Upper lobe of left lung (tissue), 4 donors: ENCODE measurements at regions not wholly inside any gene's neighbourhood (a gene's known extent, or its start where the extent isn't known, plus 50 kb on each side); places are given as distances from the start of the nearest gene placed in this dataset.

Source experiments
- CTCF ChIP-seq, 6 experiments: fragments of 450-650 bp in 4 of 6; fragments of 200-600 bp in 2 of 6; sonication (generic) in 2 of 6; IDR thresholded peaks; one replicate each; pipeline ENCODE4 v1.5.1; 2016 to 2019; ENCODE audit warnings: antibody characterized with exemption in 6 of 6
- EP300 ChIP-seq, 4 donors: sonication (generic); formaldehyde crosslinking; IDR thresholded peaks; one replicate each; pipeline ENCODE4 v1.5.1; 2017; ENCODE audit warnings: antibody characterized with exemption in 4 of 4, control low read depth in 2 of 4
- POLR2A ChIP-seq, 4 donors: fragments of 450-650 bp; IDR thresholded peaks; one replicate each; pipeline ENCODE4 v1.5.1; 2016 to 2017; ENCODE audit warnings: antibody characterized with exemption in 4 of 4, mild to moderate bottlenecking in 2 of 4
- POLR2AphosphoS5 ChIP-seq, 2 donors: sonication (generic); formaldehyde crosslinking; IDR thresholded peaks; one replicate each; pipeline ENCODE4 v1.5.1; 2017; ENCODE audit warnings: antibody characterized with exemption in 2 of 2

GRCh38 chr10:4488904-4489303 is 337.1 kb upstream of the AKR1E2 start:
- no peak for TF ChIP-seq POLR2AphosphoS5 (IDR thresholded peaks at IDR 0.05)
- TF ChIP-seq CTCF (IDR thresholded peaks at IDR 0.05): no peak
- TF ChIP-seq POLR2A (IDR thresholded peaks at IDR 0.05): no peak
- no peak for TF ChIP-seq EP300 (IDR thresholded peaks at IDR 0.05)
